ENCODE measurements at regions not wholly inside any gene's neighbourhood (a gene's known extent, or its start where the extent isn't known, plus 50 kb on each side); places are given as distances from the start of the nearest gene placed in this dataset.

GRCh38 chr14:26765301-26765700, 167.5 kb upstream of the NOVA1 start:
- TF ChIP-seq, protein P1, sequence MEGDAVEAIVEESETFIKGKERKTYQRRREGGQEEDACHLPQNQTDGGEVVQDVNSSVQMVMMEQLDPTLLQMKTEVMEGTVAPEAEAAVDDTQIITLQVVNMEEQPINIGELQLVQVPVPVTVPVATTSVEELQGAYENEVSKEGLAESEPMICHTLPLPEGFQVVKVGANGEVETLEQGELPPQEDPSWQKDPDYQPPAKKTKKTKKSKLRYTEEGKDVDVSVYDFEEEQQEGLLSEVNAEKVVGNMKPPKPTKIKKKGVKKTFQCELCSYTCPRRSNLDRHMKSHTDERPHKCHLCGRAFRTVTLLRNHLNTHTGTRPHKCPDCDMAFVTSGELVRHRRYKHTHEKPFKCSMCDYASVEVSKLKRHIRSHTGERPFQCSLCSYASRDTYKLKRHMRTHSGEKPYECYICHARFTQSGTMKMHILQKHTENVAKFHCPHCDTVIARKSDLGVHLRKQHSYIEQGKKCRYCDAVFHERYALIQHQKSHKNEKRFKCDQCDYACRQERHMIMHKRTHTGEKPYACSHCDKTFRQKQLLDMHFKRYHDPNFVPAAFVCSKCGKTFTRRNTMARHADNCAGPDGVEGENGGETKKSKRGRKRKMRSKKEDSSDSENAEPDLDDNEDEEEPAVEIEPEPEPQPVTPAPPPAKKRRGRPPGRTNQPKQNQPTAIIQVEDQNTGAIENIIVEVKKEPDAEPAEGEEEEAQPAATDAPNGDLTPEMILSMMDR (IDR thresholded peaks at IDR 0.05; ENCODE audit: insufficient read depth, low read length, poor library complexity, severe bottlenecking), result no peak
- no peak for TF ChIP-seq EZH2phosphoT487 (conservative IDR thresholded peaks at IDR 0.05; ENCODE audit: low read length)

Measured in SU-DHL-6 (cell line).